NCI-H82 treated with DMSO at 0.1 percent for 48 hours (cell line): ENCODE measurements at regions not wholly inside any gene's neighbourhood (a gene's known extent, or its start where the extent isn't known, plus 50 kb on each side); places are given as distances from the start of the nearest gene placed in this dataset.
A peak's percentile ranks its signal among the peaks of the same experiment; 100 is the strongest.
"Not testable (repeated sequence)": the region's sequence is repeated elsewhere in the genome, so short reads cannot be mapped to it uniquely, and the experiment has no call there.

Experiments
- DNase-seq: peaks from one replicate; lab custom pipeline; 2025; ENCODE audit not compliant: unreplicated experiment; lab: John Stamatoyannopoulos, UW

DNA sequence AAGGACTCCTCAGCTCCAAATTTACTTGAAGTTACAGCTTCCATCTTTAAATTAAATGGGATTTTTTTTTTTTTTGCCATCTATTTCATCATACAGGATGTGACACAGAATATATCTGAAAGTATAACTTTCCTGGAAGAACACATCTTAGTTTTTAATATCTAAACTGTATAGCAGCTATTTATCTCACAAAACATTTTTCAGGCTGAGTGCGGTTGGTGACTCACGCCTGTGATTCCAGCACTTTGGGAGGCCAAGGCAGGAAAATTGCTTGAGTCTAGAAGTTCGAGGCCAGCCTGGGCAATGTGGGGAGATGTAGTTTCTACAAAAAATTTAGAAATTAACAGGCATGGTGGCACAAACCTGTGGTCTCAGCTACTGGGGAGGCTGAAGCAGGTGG, 142.3 kb upstream of the KCNJ18 start:
- not testable (repeated sequence) for DNase-seq

DNA sequence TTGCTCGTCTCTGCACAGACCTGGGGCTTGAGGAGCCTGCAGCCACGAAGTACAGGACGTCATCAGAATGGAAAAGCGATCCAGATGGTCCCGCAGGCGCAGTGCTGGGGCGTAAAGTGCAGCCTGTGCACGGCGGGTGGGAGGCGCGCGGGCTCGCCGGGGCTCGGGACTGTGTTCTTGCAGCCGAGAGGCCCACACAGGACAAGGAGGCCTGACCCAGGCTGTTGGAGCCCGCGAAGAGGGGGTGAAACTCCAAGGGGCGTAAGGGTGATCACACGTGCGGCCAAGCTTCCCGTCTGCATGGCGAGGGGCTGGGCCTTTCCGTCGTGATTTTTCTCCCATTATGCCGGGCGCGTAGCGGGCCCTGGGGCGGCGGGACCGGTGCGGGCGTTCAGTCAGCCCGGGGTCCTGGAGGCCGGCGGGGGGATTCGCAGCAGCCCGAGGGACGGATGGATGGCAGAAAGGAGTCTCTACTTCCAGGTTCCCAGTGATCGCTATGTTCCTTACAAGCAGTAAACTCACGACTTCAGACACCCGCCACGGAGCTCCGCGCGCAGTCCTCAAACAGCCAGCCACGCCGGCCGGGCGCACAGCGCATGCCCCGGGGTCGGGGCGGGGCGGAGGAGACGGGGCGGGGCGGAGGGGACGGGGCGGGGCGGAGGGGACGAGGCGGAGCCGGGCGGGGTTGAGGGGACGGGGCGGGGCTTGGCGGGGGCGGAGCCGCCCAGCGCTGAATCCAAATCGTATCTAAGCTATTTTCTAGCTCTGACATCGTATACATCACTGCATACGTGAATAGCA, 141.0 kb upstream of the KCNJ18 start:
- peak; percentile 77 for DNase-seq

DNA sequence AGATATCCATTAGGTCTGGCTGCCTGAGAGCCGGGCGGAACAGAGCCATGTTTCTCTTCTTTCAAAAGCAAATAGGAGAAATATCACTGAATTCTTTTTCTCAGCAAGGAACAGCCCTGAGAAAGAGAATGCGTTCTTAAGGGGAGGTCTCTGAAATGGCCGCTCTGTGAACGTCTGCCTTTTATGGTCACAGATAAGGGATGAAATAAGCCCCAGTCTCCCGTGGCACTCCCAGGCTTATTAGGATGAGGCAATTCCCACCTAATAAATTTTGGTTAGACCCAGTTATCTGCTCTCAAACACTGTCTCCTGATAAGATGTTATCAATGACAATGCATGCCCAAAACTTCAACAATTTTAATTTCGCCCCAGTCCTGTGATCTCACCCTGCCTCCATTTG, 133.4 kb upstream of the KCNJ18 start:
- not testable (repeated sequence) for DNase-seq

DNA sequence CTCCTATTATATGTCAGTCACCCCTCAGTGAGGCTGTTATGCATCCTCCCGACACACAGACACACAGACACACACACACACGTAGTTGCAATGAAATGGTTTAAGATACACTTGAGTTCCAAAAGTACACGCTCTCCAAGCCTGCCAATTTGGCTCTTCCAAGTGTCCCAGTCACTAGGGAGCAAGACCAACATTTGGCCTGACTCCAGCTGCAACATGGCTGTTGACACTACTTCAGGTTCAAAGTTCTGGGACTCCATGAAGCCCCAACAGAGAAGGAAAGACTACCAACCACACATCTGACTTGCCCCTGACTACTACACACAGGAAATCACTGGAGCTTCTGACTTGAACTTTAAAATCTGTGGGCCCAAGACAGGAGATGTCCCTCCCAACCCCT, 128.1 kb upstream of the KCNJ18 start:
- no peak for DNase-seq

DNA sequence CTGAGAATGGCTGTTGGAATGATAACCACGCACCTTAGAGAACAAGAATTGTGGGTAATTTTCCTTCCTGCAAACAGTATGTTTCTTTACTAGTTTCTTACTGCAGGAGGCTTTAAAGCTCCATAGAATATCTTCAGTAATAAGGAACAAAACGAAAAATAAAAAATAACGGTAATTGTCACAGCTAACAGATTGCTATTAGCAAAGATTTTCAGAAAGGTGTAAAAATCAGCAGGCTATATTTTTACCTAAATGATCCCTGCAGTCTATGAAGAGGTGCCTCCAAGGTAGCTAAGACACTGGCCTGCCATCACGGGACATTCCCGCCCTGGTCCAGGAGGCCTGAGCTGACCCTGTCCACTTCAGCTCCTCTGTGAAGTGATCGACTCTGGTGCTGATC, 127.6 kb upstream of the KCNJ18 start:
- not testable (repeated sequence) for DNase-seq

DNA sequence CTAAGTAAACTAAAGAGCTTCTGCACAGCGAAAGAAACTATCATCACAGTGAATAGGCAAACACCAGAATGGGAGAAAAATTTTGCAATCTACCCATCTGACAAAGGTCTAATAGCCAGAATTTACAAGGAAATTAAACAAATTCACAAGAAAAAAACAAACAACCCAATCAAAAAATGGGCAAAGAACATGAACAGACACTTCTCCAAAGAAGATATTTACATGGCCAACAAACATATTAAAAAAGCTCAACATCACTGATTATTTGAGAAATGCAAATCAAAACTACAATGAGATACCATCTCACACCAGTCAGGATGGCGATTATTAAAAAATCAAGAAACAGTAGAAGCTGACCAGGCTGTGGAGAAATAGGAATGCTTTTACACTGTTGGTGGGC, 121.9 kb upstream of the KCNJ18 start:
- not testable (repeated sequence) for DNase-seq

DNA sequence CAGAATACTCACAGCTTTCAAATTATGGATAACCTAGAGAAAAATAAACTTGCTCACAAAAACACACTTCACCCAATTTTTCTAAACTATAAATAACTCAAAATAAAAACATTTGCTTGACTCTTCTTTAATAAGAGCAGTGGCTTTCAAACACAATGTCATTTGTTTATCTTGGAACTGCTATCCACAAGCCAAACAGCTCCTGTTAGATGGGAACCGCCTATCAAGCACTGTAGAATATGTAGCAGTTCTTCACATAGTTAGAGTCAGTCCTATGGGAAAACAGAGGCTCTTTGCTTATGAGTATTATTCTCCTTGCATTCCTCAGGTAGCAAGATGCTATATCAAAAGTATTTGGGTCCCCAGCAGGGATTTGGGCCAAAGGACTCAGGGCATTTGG, 120.2 kb upstream of the KCNJ18 start:
- DNase-seq, result not testable (repeated sequence)

DNA sequence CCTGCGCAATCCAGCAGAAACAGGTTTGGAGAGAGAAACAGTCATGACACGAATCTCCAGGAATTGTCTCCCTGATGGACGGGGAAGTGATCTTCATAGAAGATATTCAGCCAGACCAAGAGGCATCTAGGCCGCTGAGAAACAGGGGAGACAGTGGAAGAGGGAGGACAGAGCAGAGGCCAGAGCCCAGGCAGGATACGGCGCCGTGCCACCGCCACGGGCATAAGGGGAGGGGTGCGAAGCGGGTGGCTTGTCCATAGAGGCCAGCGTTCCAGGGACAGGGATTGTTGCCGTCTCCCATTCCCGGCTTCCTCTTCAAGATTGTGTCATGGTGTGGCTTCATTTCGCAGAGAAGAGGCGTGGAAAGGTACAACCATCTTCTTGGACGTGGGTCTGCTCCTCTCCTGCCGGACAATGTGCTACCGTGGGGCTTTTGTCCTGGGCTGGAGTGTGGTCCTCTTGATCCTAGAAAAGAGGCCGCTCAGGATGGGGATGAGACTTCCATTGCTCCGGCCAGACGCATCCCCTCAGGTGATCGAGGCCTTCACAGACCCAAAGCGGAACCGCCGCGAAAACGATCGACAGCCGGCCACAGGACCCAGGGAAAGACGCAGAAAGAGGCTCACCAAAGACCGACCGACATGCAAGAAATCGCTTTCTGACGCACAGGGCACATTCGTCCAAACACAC, 118.9 kb upstream of the KCNJ18 start:
- not testable (repeated sequence) for DNase-seq

DNA sequence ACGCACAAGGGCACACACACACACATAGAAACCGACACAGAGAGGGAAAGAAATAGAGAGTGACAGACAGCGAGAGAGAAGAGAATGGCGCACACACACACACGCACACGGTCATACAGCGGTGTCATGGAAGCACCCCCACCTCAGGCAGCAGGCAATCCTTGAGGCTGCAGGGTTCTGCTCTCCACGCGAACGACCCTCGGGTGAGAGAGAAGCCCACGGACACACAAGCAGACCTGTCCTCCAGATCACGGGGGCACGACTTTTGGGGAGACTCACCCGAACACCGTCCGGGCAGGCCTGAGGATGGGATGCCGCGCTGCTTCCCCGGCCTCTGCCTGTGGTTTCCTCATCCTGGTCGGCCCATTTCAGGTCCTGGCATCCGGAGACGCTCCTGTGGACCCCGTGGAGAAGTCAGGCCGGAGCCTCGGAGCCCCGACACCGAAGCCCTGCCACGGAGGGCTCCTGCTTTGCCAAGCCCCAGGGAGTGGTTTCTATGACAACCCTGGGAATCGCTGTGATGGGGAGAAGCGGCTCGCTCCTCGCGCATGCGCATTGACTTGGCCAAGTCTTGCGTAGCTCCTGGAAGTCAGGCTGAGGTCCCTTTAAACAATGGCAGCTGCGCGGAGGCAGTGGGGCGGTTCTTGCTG, 118.2 kb upstream of the KCNJ18 start:
- no peak for DNase-seq

DNA sequence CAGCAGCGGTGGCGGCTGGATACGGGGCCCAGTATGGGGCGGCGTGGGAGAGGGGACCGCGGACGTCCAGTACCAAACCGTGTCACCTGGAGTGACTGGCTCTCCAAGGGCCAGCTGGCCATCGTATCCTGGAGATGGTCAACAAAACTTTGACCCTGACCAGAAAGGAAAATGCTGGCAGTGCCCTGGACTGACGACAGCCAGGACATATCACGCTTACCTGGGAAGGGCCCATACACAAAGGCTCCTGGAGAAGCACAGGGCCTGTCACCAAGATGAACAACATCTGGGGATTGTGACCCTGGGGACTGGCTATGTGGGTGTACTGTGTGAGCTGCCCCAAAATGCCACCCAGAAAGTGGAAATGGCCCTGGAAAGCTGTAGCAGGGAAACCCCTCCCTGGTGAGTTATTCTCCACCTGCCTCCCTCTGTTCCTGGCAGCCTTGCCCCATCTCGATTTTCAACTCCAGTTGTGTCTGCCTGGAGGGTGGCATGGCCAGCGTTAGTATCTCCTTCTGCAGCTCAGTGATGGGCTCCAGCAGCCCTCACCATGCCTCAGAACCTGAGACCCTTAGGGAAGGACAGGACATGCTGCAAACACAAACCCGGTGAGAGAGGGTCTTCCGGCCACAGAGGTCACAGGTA, 117.6 kb upstream of the KCNJ18 start:
- not testable (repeated sequence) for DNase-seq

DNA sequence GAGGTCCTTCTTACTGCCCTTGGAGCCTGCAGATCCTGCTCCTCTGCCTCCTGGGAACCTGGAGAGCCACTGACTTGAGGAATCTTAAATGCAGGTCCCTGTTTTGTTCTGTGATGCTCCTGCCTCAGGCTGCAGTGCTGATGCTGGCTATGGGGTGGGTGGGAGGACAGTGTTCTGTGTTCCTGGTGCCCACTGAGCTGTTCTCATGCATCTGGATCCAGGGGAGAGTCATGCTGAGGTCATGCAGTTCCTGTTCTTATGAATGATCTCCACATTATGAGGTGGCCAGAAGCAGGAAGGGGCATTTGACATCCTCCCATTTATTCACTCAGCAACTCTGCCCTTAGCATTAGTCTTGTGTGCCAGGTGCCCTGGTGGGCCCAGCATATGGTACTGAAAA, 113.5 kb upstream of the KCNJ18 start:
- DNase-seq, result not testable (repeated sequence)

DNA sequence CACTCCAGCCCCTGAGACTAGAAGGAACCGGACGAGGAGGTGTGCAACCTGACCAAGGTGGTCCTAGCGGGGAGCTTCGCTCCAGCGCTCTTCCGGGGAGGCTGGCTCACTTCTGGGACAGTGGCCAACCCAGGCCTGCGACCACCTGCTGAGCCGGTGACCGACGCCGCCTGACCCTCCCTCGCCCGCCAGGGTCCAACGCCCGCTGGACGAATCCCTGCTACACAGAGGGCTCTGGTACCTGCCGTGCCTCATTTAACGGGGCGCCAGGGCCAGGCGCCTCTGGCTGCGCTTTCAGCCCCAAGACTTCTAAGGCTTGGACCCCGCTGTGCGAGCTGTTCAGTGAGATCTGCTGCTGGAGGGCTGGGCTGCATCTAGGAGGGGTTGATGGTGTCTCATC, 99.5 kb upstream of the KCNJ18 start:
- no peak for DNase-seq

DNA sequence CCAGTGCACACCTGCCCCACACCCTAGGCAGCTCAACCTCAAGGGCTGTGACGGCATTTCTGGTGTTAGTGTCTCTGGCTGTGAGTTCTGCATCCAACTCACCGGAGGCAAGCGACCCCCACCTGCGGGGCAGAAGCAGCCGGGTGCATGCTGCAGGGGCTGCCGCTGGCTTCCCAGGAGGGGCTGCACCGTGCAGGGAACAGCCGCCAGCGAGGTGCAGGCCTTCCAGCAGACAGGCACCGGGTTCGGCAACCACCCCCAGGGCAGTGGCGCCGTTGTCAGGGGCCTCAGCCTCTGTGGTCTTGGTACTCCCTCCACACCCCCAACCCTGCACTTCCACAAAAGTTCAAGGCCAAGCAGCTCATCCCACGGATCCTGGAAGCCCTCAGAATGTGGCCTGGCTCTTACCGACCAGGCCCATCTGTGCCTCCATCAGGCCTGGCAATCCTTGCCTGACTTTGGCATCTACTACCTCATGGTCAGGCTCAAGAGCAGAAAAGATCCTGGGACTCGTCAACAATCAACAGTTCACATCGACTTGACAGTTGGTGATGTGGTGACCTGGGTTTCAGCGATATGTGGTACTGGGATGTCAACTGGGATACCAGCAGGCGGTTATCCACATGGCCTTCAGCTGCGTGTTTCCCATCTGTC, 98.7 kb upstream of the KCNJ18 start:
- not testable (repeated sequence) for DNase-seq

DNA sequence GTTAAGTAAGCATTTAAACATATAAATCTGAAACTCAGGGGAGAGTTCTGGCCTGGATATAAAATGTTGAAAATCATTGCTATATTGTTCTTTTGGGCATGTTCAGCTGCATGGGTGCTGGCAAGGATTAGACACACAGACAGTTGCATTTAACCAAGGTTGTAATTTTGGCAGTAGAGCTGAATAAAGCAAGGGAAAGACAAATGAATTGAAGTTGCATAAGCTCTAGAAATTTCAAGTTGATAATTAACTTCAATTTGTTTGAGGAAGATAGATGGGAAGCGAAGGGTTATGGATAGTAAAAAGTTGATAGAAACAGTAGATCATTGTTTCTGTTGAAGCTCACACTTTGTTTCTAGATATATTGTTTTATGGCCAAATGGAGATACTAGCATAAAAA, 97.2 kb upstream of the KCNJ18 start:
- no peak for DNase-seq

DNA sequence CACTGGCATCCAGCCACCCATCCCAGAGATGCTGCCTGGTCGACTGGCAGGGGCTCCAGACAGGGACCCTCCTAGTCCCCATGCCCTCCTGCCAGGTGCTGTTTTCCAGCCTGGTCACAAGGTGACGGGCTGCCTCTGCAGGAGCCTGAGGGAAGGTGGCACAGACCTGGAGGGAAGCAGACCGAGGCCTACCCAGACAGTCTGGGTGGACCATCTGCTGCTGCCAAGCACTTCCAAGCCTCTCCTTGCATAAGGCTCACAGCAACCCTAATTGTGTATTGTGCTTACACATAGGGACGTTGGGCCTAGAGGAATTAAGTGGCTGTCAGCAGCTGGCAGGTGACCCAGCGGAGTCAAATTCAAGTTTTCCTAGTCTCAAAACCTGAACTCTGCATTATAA, 90.1 kb upstream of the KCNJ18 start:
- no peak for DNase-seq

DNA sequence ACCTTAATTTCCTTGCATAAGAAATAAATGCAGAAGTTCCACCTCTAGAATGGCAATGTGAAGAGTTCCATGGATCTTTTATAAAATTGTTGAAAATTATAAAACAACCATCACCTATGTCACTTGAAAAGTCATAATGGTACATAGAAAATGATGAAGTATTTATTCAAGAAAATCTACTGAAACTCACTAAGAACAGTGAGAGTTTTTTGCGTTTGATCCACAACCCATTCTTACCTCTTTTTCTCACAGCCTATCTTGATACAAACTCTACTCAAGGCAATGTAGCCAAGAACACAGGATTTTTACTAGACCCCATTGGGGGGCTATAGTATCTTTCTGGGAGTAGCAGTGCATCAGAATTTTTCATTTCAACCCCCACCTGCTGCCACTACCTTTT, 89.0 kb upstream of the KCNJ18 start:
- DNase-seq, result not testable (repeated sequence)

DNA sequence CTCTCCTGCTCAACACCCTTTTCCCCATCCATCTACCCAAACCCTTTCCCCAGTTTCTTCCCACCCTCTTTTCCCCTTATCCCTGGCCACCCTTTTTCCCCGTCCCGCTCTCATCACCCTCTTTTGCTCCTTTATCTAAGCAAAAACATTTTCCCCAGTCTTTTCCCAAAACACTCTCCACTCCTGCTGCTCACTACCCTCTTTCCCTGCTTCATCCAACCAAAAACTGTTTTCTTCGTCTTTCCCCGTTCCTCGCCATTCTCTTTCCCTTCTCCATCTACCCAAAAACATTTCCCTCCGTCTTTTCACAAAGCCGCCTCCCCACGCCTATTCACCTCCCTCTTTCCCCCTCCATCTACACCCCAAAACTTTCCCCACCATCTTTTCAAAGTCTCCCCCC, 80.9 kb upstream of the KCNJ18 start:
- not testable (repeated sequence) for DNase-seq

DNA sequence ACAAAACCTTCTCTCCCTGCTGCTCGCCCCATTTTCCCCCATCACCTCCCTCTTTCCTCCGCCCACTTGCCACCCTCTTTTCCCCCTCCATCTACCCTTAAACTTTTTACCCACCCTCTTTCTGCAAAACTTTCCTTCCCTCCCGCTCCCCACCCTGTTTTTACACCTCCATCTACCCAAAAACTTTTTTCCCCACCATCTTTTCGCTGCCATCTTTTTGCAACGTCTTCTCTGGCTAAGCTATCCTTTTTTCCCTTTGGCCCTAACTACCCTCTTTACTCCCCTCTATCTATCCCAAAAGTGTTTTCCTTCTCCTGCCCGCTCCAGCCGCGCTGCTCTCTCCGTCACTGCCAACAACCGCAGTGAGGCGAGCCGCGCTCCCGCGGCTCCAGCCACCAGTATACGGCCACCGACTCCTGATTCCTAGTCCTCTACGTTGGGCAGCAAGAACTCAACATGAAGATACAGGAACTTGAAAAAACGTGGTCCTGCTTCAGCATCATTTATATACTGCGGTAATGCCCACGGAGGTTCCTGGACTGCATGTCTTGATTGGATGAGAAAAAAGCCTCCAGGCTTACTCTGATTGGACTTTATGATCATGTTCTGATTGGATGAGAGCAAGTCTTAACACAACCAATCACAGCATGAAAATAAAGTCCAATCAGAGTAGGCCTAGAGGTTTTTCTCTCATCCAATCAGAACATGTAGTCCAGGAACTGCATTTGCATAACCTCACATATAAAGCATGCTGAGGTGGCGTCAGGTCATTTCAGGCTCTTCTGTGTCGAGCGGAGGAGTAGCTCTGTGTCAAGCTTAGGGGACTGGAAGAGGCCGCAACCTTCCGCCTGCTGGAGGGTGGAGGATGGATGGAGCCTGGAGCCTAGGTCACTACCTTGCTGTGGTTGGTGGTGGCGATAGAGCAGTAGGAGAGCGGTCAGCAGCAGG, 79.9 kb upstream of the KCNJ18 start:
- DNase-seq, result not testable (repeated sequence)

DNA sequence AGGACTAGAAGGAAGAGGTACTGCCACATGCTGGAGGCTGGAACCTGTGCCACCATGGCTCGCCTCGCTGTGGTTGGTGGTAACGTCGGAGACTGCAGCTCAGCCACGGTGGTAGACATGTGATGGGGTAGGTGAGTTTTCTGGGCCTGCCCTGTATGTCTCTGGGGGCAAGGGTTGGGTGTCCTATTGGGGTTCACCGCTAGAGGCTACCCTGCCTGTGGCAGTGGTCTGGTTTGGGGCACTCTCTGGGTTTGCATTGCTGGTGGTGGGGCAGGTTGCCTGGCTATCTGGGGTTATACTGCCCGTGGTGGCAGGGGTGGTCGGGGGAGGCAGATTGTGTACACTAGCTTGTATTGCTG, 79.3 kb upstream of the KCNJ18 start:
- no peak for DNase-seq

DNA sequence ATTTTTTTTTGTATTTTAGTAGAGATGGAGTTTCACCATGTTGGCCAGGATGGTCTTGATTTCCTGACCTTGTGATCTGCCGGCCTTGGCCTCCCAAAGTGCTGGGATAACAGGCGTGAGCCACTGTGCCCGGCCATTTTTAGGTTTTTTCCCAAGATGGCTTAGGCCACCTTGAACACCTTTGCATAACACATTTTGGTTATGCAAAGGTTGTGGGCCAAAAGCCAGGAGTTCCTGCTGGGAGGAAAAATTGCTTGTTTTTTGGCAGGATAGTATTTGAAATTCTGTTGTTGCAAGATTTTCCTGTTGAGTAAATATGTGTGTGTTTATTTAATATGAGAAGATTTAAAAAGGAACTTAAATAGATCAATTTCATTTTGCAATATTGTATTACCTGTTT, 65.3 kb upstream of the KCNJ18 start:
- not testable (repeated sequence) for DNase-seq
